WTC11 (cell line): ENCODE measurements at regions not wholly inside any gene's neighbourhood (a gene's known extent, or its start where the extent isn't known, plus 50 kb on each side); places are given as distances from the start of the nearest gene placed in this dataset.

Experiments
- ATAC-seq: fragments of 200-7000 bp; cut with Tn5 transposase; 2 replicates; pipeline ENCODE4 v1.10.0; 2021; ENCODE audit warnings: mild to moderate bottlenecking, moderate library complexity
- CTCF ChIA-PET: fragments of 300-600 bp; sonication (Branson Sonifier 250); formaldehyde crosslinking; loops from one replicate; lab custom pipeline; 2021; ENCODE audit warnings: antibody characterized with exemption; lab: Charles Lee
- POLR2A ChIA-PET: fragments of 350-600 bp; sonication (Branson Sonifier 250); formaldehyde crosslinking; loops from one replicate; lab custom pipeline; 2021; ENCODE audit warnings: antibody characterized with exemption; lab: Charles Lee
- DNase-seq: peaks from one replicate; pipeline ENCODE4 v3.0.0; 2021; ENCODE audit warnings: low spot score
- H3K27ac Mint-ChIP-seq: 2 replicates; pipeline ENCODE4 v1.8.0; 2021; ENCODE audit warnings: mixed read lengths
- H3K27me3 Mint-ChIP-seq: 2 replicates; pipeline ENCODE4 v1.8.0; 2021; ENCODE audit warnings: low read depth, mild to moderate bottlenecking, moderate library complexity, mixed read lengths
- H3K36me3 Mint-ChIP-seq: 2 replicates; pipeline ENCODE4 v1.8.0; 2021; ENCODE audit warnings: mixed read lengths
- H3K4me1 Mint-ChIP-seq: 2 replicates; pipeline ENCODE4 v1.8.0; 2022; ENCODE audit warnings: mixed read lengths
- H3K4me3 Mint-ChIP-seq: 2 replicates; pipeline ENCODE4 v1.8.0; 2021; ENCODE audit warnings: mild to moderate bottlenecking, moderate library complexity, mixed read lengths
- H3K9me3 Mint-ChIP-seq: 2 replicates; pipeline ENCODE4 v1.8.0; 2021; ENCODE audit warnings: mixed read lengths
- ELF4 ChIP-seq: sonication (generic); formaldehyde crosslinking; IDR thresholded peaks from 2 replicates; pipeline ENCODE4 v1.8.1; 2022; ENCODE audit warnings: low read depth, mild to moderate bottlenecking, moderate library complexity, missing genetic modification reagents
- ETV6 ChIP-seq: sonication (generic); formaldehyde crosslinking; IDR thresholded peaks from 2 replicates; pipeline ENCODE4 v1.8.1; 2022; ENCODE audit warnings: mild to moderate bottlenecking, missing genetic modification reagents
- JAZF1 ChIP-seq: fragments of 250-450 bp; sonication (Bioruptor Pico); IDR thresholded peaks from 2 replicates; pipeline ENCODE4 v1.9.0; 2021; ENCODE audit warnings: moderate library complexity, mild to moderate bottlenecking, inconsistent platforms
- JUN ChIP-seq: sonication (generic); formaldehyde crosslinking; IDR thresholded peaks from 2 replicates; pipeline ENCODE4 v1.8.0; 2023; ENCODE audit warnings: mild to moderate bottlenecking, missing genetic modification reagents
- SMAD3 ChIP-seq: sonication (generic); formaldehyde crosslinking; IDR thresholded peaks from 2 replicates; pipeline ENCODE4 v1.8.0; 2022; ENCODE audit warnings: missing genetic modification reagents, mild to moderate bottlenecking, borderline replicate concordance
- SMAD4 ChIP-seq: sonication (generic); formaldehyde crosslinking; IDR thresholded peaks from 2 replicates; pipeline ENCODE4 v1.8.0; 2022; ENCODE audit warnings: mild to moderate bottlenecking, missing genetic modification reagents
- TP53 ChIP-seq: sonication (generic); formaldehyde crosslinking; IDR thresholded peaks from 2 replicates; pipeline ENCODE4 v1.8.1; 2023; ENCODE audit warnings: mild to moderate bottlenecking, missing genetic modification reagents
- ZNF138 ChIP-seq: sonication (generic); formaldehyde crosslinking; conservative IDR thresholded peaks from 2 replicates; pipeline ENCODE4 v1.8.1; 2022; ENCODE audit warnings: mild to moderate bottlenecking, moderate library complexity, missing genetic modification reagents
- ZNF263 ChIP-seq: sonication (generic); formaldehyde crosslinking; IDR thresholded peaks from 2 replicates; pipeline ENCODE4 v1.8.1; 2022; ENCODE audit warnings: low read depth, mild to moderate bottlenecking, moderate library complexity, missing genetic modification reagents
- ZNF416 ChIP-seq: fragments of 250-450 bp; sonication (Bioruptor Pico); IDR thresholded peaks from 2 replicates; pipeline ENCODE4 v1.9.0; 2021; ENCODE audit warnings: mild to moderate bottlenecking, inconsistent platforms
- TF ChIP-seq, protein P1 (sequence below): sonication (generic); formaldehyde crosslinking; IDR thresholded peaks from 2 replicates; pipeline ENCODE4 v1.8.0; 2022; ENCODE audit warnings: mild to moderate bottlenecking, missing genetic modification reagents
- TF ChIP-seq, protein P2 (sequence below): fragments of 250-450 bp; sonication (Bioruptor Pico); conservative IDR thresholded peaks from 2 replicates; pipeline ENCODE4 v1.9.0; 2021; ENCODE audit warnings: mild to moderate bottlenecking
- TF ChIP-seq, protein P3 (sequence below): sonication (generic); formaldehyde crosslinking; IDR thresholded peaks from 2 replicates; pipeline ENCODE4 v1.8.1; 2022; ENCODE audit warnings: low read depth, mild to moderate bottlenecking, moderate library complexity, missing genetic modification reagents, borderline replicate concordance
- TF ChIP-seq, protein P4 (sequence below): fragments of 250-450 bp; sonication (Bioruptor Pico); IDR thresholded peaks from 2 replicates; pipeline ENCODE4 v1.9.0; 2021; ENCODE audit warnings: mild to moderate bottlenecking
- TF ChIP-seq, protein P5 (sequence below): fragments of 250-450 bp; sonication (Bioruptor Pico); IDR thresholded peaks from 2 replicates; pipeline ENCODE4 v1.9.0; 2021; ENCODE audit warnings: mild to moderate bottlenecking, borderline replicate concordance
- TF ChIP-seq, protein P6 (sequence below): sonication (generic); formaldehyde crosslinking; IDR thresholded peaks from 2 replicates; pipeline ENCODE4 v1.8.0; 2022; ENCODE audit warnings: mild to moderate bottlenecking, missing genetic modification reagents
- TF ChIP-seq, protein P7 (sequence below): fragments of 250-450 bp; sonication (Bioruptor Pico); IDR thresholded peaks from 2 replicates; pipeline ENCODE4 v1.9.0; 2021; ENCODE audit warnings: mild to moderate bottlenecking

DNA sequence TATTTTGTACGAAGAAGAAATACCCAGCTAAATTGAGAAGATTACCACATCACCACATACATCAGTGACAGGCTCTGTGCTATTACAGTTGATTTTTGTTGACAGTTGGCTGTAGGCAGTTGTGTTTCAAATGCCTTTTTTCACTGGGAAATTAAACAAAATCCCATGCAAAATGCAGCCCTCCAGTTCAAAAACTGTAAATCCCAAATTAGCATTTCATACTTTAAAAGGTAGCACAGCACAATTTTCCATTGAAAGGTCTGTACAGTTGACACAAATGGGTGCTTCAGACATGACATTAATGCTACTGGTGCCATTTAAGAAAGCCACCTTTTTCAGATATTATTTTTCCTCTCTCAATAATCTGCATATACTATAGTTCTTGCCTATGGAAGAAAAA, 807.2 kb downstream of the BCL11A start:
- H3K9me3 Mint-ChIP-seq: no peaks in the 10 kb centered on the region
- CTCF ChIA-PET: no interaction called here
- ATAC-seq: no peak
- no peak for DNase-seq
- POLR2A ChIA-PET: no interaction called here
- no peaks in the 10 kb centered on the region for H3K4me1 Mint-ChIP-seq
- H3K4me3 Mint-ChIP-seq: no peak overlapping the region
- no peaks in the 10 kb centered on the region for H3K27me3 Mint-ChIP-seq
- H3K27ac Mint-ChIP-seq: no peak overlapping the region
- H3K36me3 Mint-ChIP-seq: no peaks in the 10 kb centered on the region
- no peak for TF ChIP-seq TP53
- no peak for TF ChIP-seq SMAD4 (CRISPR knock-in tag)
- TF ChIP-seq, protein P1, sequence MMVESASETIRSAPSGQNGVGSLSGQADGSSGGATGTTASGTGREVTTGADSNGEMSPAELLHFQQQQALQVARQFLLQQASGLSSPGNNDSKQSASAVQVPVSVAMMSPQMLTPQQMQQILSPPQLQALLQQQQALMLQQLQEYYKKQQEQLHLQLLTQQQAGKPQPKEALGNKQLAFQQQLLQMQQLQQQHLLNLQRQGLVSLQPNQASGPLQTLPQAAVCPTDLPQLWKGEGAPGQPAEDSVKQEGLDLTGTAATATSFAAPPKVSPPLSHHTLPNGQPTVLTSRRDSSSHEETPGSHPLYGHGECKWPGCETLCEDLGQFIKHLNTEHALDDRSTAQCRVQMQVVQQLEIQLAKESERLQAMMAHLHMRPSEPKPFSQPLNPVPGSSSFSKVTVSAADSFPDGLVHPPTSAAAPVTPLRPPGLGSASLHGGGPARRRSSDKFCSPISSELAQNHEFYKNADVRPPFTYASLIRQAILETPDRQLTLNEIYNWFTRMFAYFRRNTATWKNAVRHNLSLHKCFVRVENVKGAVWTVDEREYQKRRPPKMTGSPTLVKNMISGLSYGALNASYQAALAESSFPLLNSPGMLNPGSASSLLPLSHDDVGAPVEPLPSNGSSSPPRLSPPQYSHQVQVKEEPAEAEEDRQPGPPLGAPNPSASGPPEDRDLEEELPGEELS (CRISPR knock-in tag): no peak
- TF ChIP-seq ZNF263 (CRISPR knock-in tag): no peak
- TF ChIP-seq, protein P2, sequence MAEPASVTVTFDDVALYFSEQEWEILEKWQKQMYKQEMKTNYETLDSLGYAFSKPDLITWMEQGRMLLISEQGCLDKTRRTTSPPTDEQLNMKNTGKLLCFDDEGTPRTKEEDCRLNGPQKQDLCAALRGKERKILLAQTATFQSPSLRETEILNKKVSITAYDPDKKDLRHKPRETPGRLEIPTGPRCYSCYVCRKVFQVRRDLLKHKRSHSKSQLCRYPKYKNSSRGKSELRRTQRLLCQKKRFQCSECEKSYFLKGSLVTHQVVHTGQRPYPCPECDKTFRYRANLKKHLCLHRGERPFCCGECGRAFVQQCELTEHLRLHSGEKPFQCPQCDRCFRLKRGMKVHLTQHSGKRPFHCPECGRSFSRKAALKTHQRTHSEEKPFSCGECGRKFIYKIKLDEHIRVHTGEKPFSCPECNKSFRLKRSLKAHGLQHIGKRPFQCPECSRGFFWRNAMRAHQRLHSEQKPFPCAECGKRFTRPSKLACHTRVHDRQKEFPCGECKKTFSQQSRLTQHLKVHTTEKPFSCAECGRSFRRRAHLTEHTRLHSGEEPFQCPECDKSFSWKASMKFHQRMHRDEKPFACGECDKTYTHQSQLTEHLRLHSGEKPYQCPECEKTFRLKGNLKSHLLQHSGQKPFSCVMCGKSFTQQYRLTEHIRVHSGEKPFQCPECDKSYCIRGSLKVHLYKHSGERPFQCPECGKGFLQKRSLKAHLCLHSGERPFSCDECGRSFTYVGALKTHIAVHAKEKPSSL (CRISPR knock-in tag): no peak

DNA sequence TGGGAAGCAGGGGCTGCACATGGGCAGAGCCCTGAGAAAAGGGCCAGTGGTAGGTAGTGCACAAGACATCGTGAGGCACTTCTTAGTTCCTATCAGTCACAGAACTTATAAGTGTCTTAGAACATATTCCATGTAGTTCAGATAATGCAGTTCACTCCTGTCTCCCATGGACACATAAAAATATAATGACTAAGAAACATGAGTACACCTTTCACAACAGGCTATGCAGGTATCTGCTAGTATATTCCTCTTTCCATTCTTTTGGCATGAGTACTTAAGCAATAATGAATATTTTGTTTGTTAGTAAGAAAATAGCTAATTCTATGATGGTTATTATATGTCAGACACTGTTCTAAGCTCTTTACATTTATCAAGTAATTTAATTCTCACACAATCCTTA, 808.4 kb downstream of the BCL11A start:
- POLR2A ChIA-PET: interaction anchor here (0.6 kb wide), 1 partner anchor 313 kb away, joined by 10 read pairs; no protein-coding TSS in a partner anchor
- no peaks in the 10 kb centered on the region for H3K36me3 Mint-ChIP-seq
- no peaks in the 10 kb centered on the region for H3K27me3 Mint-ChIP-seq
- CTCF ChIA-PET: no interaction called here
- DNase-seq (no peak), ATAC-seq (no peak)
- no peaks in the 10 kb centered on the region for H3K4me1 Mint-ChIP-seq
- no peak overlapping the region for H3K27ac Mint-ChIP-seq
- no peaks in the 10 kb centered on the region for H3K9me3 Mint-ChIP-seq
- TF ChIP-seq, protein P3, sequence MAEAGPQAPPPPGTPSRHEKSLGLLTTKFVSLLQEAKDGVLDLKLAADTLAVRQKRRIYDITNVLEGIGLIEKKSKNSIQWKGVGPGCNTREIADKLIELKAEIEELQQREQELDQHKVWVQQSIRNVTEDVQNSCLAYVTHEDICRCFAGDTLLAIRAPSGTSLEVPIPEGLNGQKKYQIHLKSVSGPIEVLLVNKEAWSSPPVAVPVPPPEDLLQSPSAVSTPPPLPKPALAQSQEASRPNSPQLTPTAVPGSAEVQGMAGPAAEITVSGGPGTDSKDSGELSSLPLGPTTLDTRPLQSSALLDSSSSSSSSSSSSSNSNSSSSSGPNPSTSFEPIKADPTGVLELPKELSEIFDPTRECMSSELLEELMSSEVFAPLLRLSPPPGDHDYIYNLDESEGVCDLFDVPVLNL: no peak
- no peak for TF ChIP-seq SMAD3
- no peak for TF ChIP-seq ZNF416 (CRISPR knock-in tag)
- no peak for TF ChIP-seq ETV6 (CRISPR knock-in tag)
- TF ChIP-seq, all 79 proteins: peak for 0
- H3K4me3 Mint-ChIP-seq: no peak overlapping the region

DNA sequence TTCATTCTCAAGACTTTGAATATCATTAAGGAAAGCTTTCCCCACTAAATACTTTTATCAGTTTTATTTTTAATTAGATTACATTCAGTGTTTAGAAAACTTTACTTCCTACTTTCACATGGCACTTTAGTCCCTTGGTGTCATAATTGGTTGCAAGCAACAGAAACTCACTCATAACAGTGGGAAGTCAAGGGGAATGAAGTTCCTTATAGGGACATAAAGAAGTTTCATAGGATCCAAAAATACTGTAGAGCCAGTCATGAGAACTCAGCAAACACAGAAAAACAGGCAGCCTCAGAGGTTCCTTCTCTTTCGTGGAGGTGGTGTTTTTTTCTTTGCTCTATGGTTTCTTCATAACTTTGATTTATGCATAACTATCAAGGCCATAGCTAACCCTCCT, 809.0 kb downstream of the BCL11A start:
- Mint-ChIP-seq H3K4me3 (no peak overlapping the region), H3K9me3 (no peaks in the 10 kb centered on the region), H3K36me3 (no peaks in the 10 kb centered on the region), H3K4me1 (no peaks in the 10 kb centered on the region), H3K27ac (no peak overlapping the region), H3K27me3 (no peaks in the 10 kb centered on the region)
- no peak for DNase-seq
- ChIA-PET POLR2A (no interaction called here), CTCF (no interaction called here)
- no peak for ATAC-seq
- TF ChIP-seq ZNF138 (no peak), JAZF1 (CRISPR knock-in tag) (no peak), JUN (CRISPR knock-in tag) (no peak), ELF4 (CRISPR knock-in tag) (no peak)
- TF ChIP-seq, protein P4, sequence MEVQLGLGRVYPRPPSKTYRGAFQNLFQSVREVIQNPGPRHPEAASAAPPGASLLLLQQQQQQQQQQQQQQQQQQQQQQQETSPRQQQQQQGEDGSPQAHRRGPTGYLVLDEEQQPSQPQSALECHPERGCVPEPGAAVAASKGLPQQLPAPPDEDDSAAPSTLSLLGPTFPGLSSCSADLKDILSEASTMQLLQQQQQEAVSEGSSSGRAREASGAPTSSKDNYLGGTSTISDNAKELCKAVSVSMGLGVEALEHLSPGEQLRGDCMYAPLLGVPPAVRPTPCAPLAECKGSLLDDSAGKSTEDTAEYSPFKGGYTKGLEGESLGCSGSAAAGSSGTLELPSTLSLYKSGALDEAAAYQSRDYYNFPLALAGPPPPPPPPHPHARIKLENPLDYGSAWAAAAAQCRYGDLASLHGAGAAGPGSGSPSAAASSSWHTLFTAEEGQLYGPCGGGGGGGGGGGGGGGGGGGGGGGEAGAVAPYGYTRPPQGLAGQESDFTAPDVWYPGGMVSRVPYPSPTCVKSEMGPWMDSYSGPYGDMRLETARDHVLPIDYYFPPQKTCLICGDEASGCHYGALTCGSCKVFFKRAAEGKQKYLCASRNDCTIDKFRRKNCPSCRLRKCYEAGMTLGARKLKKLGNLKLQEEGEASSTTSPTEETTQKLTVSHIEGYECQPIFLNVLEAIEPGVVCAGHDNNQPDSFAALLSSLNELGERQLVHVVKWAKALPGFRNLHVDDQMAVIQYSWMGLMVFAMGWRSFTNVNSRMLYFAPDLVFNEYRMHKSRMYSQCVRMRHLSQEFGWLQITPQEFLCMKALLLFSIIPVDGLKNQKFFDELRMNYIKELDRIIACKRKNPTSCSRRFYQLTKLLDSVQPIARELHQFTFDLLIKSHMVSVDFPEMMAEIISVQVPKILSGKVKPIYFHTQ (CRISPR knock-in tag): no peak
- TF ChIP-seq, protein P5, sequence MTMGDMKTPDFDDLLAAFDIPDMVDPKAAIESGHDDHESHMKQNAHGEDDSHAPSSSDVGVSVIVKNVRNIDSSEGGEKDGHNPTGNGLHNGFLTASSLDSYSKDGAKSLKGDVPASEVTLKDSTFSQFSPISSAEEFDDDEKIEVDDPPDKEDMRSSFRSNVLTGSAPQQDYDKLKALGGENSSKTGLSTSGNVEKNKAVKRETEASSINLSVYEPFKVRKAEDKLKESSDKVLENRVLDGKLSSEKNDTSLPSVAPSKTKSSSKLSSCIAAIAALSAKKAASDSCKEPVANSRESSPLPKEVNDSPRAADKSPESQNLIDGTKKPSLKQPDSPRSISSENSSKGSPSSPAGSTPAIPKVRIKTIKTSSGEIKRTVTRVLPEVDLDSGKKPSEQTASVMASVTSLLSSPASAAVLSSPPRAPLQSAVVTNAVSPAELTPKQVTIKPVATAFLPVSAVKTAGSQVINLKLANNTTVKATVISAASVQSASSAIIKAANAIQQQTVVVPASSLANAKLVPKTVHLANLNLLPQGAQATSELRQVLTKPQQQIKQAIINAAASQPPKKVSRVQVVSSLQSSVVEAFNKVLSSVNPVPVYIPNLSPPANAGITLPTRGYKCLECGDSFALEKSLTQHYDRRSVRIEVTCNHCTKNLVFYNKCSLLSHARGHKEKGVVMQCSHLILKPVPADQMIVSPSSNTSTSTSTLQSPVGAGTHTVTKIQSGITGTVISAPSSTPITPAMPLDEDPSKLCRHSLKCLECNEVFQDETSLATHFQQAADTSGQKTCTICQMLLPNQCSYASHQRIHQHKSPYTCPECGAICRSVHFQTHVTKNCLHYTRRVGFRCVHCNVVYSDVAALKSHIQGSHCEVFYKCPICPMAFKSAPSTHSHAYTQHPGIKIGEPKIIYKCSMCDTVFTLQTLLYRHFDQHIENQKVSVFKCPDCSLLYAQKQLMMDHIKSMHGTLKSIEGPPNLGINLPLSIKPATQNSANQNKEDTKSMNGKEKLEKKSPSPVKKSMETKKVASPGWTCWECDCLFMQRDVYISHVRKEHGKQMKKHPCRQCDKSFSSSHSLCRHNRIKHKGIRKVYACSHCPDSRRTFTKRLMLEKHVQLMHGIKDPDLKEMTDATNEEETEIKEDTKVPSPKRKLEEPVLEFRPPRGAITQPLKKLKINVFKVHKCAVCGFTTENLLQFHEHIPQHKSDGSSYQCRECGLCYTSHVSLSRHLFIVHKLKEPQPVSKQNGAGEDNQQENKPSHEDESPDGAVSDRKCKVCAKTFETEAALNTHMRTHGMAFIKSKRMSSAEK (CRISPR knock-in tag): no peak
- TF ChIP-seq, protein P6, sequence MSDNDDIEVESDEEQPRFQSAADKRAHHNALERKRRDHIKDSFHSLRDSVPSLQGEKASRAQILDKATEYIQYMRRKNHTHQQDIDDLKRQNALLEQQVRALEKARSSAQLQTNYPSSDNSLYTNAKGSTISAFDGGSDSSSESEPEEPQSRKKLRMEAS (CRISPR knock-in tag): no peak
- TF ChIP-seq, protein P7, sequence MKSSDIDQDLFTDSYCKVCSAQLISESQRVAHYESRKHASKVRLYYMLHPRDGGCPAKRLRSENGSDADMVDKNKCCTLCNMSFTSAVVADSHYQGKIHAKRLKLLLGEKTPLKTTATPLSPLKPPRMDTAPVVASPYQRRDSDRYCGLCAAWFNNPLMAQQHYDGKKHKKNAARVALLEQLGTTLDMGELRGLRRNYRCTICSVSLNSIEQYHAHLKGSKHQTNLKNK (CRISPR knock-in tag): no peak
- TF ChIP-seq, all 79 proteins: peak for 0
